Fibroblast of lung (primary cell): ENCODE measurements at regions not wholly inside any gene's neighbourhood (a gene's known extent, or its start where the extent isn't known, plus 50 kb on each side); places are given as distances from the start of the nearest gene placed in this dataset.
A peak's percentile ranks its signal among the peaks of the same experiment; 100 is the strongest.

ENCODE experiments used
- DNase-seq, 2 donors: peaks; one replicate each; pipeline versions ENCODE4 v3.0.0 to v3.0.0-alpha.2; 2010; ENCODE audit warnings: low read depth in 2 of 2
- H2AFZ ChIP-seq: 2 replicates; pipeline ENCODE4 v1.5.1; 2012; ENCODE audit warnings: low read length, control low read depth, inconsistent platforms
- H3K27ac ChIP-seq: 2 replicates; pipeline ENCODE4 v1.5.1; 2011; ENCODE audit warnings: low read length, control low read depth; ENCODE audit not compliant: insufficient read depth
- H3K27me3 ChIP-seq: 2 replicates; pipeline ENCODE4 v1.5.1; 2011; ENCODE audit warnings: mild to moderate bottlenecking, low read length; ENCODE audit not compliant: control insufficient read depth, insufficient read depth
- H3K36me3 ChIP-seq: 2 replicates; pipeline ENCODE4 v1.5.1; 2011; ENCODE audit warnings: low read length; ENCODE audit not compliant: control insufficient read depth, insufficient read depth
- H3K4me1 ChIP-seq: 2 replicates; pipeline ENCODE4 v1.5.1; 2011; ENCODE audit warnings: low read length; ENCODE audit not compliant: control insufficient read depth, insufficient read depth; ENCODE audit errors: extremely low read depth
- H3K4me2 ChIP-seq: 2 replicates; pipeline ENCODE4 v1.5.1; 2011; ENCODE audit warnings: low read length, control low read depth; ENCODE audit not compliant: insufficient read depth; ENCODE audit errors: extremely low read depth
- H3K4me3 ChIP-seq, 4 experiments: fragments of 200-600 bp in 1 of 4; sonication (generic) in 1 of 4; replicated peaks in 1 of 4; 2 replicates each; pipeline ENCODE4 v1.5.1; 2011 to 2016; ENCODE audit warnings: low read length in 4 of 4, low read depth in 3 of 4, mild to moderate bottlenecking in 3 of 4, control low read depth in 2 of 4, inconsistent platforms in 1 of 4, mixed read lengths in 1 of 4; ENCODE audit not compliant: insufficient read depth in 1 of 4; ENCODE audit errors: control extremely low read depth in 1 of 4
- H3K79me2 ChIP-seq: 2 replicates; pipeline ENCODE4 v1.5.1; 2012; ENCODE audit warnings: mild to moderate bottlenecking, low read length, inconsistent platforms; ENCODE audit not compliant: control insufficient read depth, insufficient read depth
- H3K9ac ChIP-seq: 2 replicates; pipeline ENCODE4 v1.5.1; 2011; ENCODE audit warnings: mild to moderate bottlenecking, low read length, control low read depth; ENCODE audit not compliant: insufficient read depth
- H3K9me3 ChIP-seq: 2 replicates; pipeline ENCODE4 v1.5.1; 2012; ENCODE audit warnings: low read depth, low read length; ENCODE audit not compliant: control insufficient read depth, insufficient read depth
- H4K20me1 ChIP-seq: 2 replicates; pipeline ENCODE4 v1.5.1; 2011; ENCODE audit warnings: low read length; ENCODE audit not compliant: control insufficient read depth, insufficient read depth; ENCODE audit errors: extremely low read depth
- EZH2 ChIP-seq: IDR thresholded peaks from 2 replicates; pipeline ENCODE4 v1.5.1; 2012; ENCODE audit warnings: low read length, control low read depth, mild to moderate bottlenecking; ENCODE audit errors: missing control alignments
- TF ChIP-seq, protein P1 (sequence below), 2 donors: IDR thresholded peaks in 1 of 2; conservative IDR thresholded peaks in 1 of 2; 1 replicate in 1 of 2; 2 replicates in 1 of 2; pipeline ENCODE4 v1.5.1; 2011 to 2012; ENCODE audit warnings: low read length in 2 of 2, control low read depth in 1 of 2, inconsistent platforms in 1 of 2, low read depth in 1 of 2, mild to moderate bottlenecking in 1 of 2

DNA sequence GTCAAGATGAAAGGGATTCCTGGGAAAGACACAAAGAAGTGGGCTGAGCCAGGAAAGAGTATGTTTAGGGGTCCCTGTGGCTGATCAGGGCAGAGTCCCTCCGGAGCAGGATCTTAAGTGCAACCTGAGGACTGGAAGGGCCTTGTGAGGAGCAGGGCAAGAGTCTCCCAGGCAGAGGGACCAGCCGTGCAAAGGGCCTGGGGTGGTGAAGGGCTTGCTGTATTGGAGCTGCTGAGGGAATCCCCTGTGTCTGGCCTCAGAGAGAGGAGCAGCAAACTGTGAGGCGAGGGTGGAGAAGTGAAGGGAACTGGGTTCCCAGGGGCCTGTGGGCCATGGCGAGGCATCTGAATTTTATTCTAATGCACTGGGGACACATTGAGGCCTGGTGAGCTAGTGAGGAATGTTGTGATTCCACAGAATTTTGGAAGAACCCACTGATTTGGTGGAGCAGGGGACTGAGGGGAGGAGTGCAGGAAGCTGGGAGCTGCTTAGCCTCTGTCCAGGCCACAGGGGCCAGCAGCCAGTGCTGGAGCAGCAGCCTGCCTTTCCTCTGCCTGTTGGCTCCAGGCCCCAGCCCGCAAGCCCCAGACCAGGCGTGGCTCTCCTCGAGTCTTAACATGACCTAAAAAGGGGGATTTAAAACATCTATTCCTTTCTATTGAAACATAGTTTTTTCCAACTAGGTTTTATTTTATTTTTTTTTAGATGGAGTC is 138.4 kb upstream of the IGFBP3 start:
- Histone ChIP-seq H3K4me2 (no peak overlapping the region), H2AFZ (no peak overlapping the region), H3K4me3 (no peak overlapping the region), H3K79me2 (no peaks in the 10 kb centered on the region), H4K20me1 (no peaks in the 10 kb centered on the region), H3K9me3 (no peaks in the 10 kb centered on the region), H3K4me1 (peaks cover 2% of the 10 kb centered on the region), H3K9ac (no peak overlapping the region), H3K27me3 (no peaks in the 10 kb centered on the region), H3K36me3 (no peaks in the 10 kb centered on the region), H3K27ac (no peak overlapping the region)
- no peak for DNase-seq
- TF ChIP-seq EZH2 = no peak
- TF ChIP-seq, protein P1, sequence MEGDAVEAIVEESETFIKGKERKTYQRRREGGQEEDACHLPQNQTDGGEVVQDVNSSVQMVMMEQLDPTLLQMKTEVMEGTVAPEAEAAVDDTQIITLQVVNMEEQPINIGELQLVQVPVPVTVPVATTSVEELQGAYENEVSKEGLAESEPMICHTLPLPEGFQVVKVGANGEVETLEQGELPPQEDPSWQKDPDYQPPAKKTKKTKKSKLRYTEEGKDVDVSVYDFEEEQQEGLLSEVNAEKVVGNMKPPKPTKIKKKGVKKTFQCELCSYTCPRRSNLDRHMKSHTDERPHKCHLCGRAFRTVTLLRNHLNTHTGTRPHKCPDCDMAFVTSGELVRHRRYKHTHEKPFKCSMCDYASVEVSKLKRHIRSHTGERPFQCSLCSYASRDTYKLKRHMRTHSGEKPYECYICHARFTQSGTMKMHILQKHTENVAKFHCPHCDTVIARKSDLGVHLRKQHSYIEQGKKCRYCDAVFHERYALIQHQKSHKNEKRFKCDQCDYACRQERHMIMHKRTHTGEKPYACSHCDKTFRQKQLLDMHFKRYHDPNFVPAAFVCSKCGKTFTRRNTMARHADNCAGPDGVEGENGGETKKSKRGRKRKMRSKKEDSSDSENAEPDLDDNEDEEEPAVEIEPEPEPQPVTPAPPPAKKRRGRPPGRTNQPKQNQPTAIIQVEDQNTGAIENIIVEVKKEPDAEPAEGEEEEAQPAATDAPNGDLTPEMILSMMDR (conservative IDR thresholded peaks at IDR 0.05 in 1 of 2, IDR thresholded peaks at IDR 0.05 in 1 of 2; ENCODE audit: low read depth in 1 of 2, low read length in 2 of 2) = no peak

DNA sequence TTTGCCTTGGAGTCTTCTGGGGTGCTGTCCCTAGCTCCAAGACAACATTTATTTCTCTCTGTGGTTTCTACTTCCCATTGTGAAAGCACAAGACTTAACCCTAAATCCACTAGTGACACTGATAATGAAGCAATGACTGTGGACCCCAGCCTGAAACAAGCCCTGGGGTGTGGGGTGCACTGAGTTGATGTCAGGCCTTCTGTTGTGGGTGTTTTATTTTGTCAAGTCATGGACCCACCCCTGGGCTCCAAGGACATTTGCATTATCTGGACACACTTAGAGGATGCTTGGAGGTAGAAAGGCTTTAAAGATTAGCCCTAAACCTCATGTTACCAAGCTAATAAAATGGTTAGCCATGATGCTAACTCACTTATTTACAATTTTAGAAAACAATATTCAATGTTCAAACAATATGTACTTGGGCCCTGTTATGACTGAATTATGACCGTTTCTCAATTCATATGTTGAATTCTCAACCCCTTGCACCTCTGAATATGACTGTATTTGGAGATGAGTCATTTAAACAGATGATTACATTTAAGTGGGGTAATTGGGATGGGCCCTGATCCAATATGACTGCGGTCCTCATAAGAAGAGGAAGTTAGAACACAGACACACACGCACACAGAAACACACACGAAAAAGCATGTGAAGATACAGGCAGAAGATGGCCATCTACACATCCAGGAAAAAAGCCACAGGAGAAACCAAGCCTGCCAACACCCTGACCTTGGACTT is 137.2 kb upstream of the IGFBP3 start:
- H3K27ac ChIP-seq = no peak overlapping the region
- H3K4me3 ChIP-seq = no peak overlapping the region
- H3K9me3 ChIP-seq = no peaks in the 10 kb centered on the region
- no peak overlapping the region for H3K9ac ChIP-seq
- TF ChIP-seq, protein P1 (conservative IDR thresholded peaks at IDR 0.05 in 1 of 2, IDR thresholded peaks at IDR 0.05 in 1 of 2; ENCODE audit: low read depth in 1 of 2, low read length in 2 of 2) = no peak
- TF ChIP-seq EZH2 = no peak
- no peaks in the 10 kb centered on the region for H3K27me3 ChIP-seq
- peaks cover 2% of the 10 kb centered on the region for H3K4me1 ChIP-seq
- H3K36me3 ChIP-seq = no peaks in the 10 kb centered on the region
- no peak overlapping the region for H3K4me2 ChIP-seq
- no peak overlapping the region for H2AFZ ChIP-seq
- H4K20me1 ChIP-seq = no peaks in the 10 kb centered on the region
- DNase-seq = peak; percentile 67 to 71
- H3K79me2 ChIP-seq = no peaks in the 10 kb centered on the region

DNA sequence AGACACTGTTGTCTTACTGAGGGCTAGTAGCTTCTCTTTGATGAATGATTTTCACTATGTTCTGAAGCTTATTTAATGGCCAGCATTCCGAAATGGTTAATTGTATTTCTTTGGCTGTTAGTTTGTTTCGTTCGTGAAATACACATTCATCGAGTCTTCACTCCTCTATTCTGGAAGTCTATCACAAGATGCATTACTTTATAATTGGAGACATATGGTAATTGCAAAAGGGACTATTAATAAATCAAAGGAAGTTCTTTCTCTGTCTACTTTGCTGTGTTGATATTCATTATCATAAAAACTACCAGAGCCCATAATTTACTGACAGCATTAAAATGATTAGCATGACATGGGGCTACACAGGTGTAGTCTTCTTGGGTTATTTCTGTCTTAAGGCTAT is 133.8 kb upstream of the IGFBP3 start:
- peaks cover 2% of the 10 kb centered on the region for H3K4me1 ChIP-seq
- H2AFZ ChIP-seq = no peak overlapping the region
- no peak overlapping the region for H3K4me2 ChIP-seq
- H3K9ac ChIP-seq = no peak overlapping the region
- DNase-seq = no peak
- H3K27ac ChIP-seq = no peak overlapping the region
- no peak for TF ChIP-seq EZH2
- TF ChIP-seq, protein P1 (conservative IDR thresholded peaks at IDR 0.05 in 1 of 2, IDR thresholded peaks at IDR 0.05 in 1 of 2; ENCODE audit: low read depth in 1 of 2, low read length in 2 of 2) = no peak
- no peaks in the 10 kb centered on the region for H3K79me2 ChIP-seq
- H3K27me3 ChIP-seq = no peaks in the 10 kb centered on the region
- no peaks in the 10 kb centered on the region for H4K20me1 ChIP-seq
- H3K9me3 ChIP-seq = no peaks in the 10 kb centered on the region
- no peaks in the 10 kb centered on the region for H3K36me3 ChIP-seq
- H3K4me3 ChIP-seq = no peak overlapping the region
